GM18520 (cell line): ENCODE measurements at regions not wholly inside any gene's neighbourhood (a gene's known extent, or its start where the extent isn't known, plus 50 kb on each side); places are given as distances from the start of the nearest gene placed in this dataset.

Experiments used
- ATAC-seq: cut with Tn5 transposase; IDR thresholded peaks from one replicate; pipeline ENCODE4 v1.9.1; 2021; ENCODE audit not compliant: unreplicated experiment

DNA sequence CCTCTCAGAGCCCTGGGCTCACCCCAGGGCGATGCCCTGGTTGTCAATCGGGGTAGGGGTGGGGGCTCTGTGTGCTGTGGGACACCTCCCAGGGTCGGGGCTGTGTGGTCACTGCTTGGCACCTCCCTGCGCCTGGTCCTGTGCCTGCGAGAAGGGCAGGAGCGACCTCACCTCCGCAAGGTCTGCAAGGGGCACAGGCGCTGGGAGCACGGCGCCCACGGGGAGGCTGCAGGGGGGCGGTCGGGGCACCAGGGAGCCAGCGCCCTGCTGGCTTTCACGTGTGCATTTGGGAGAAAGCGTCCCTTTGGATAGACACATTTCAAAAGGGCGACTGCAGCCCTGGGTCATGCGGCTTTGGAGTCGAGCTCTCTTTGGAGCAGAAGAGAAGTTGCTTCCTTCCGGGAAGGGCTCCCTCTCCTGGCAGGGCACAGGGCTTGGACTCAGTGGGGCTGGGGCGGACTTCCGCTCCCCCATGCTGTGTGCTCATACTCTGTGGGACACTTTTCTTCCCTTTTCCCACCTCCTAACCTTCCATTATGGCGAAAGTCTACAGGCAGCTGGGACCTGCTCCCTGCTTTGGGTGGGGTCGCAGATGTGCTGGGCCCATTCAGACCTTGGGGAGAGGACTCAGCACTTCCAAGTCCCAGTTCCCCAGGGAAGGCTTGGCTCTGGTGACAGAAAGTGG is 52.9 kb upstream of the SLC28A3 start:
- ATAC-seq = no peak

DNA sequence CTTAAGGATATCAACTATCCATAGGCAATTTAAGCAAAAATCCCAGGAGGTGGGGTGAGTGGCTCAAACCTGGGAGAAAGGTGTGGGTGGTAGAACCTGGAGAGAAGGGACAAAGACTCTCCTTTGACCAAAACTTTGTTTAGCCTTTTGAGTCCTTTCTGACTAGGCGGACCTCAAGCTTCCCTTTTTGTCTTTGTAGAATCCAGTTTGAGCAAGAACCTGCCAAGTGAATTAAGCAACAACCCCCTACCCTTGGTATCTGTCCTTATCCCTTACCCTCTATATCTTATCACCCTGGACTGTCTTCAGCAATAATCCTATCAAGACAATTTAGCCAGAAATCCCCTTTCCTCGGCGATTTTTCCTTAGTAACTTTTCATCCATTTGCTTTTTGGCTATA is 53.5 kb upstream of the SLC28A3 start:
- ATAC-seq = no peak

DNA sequence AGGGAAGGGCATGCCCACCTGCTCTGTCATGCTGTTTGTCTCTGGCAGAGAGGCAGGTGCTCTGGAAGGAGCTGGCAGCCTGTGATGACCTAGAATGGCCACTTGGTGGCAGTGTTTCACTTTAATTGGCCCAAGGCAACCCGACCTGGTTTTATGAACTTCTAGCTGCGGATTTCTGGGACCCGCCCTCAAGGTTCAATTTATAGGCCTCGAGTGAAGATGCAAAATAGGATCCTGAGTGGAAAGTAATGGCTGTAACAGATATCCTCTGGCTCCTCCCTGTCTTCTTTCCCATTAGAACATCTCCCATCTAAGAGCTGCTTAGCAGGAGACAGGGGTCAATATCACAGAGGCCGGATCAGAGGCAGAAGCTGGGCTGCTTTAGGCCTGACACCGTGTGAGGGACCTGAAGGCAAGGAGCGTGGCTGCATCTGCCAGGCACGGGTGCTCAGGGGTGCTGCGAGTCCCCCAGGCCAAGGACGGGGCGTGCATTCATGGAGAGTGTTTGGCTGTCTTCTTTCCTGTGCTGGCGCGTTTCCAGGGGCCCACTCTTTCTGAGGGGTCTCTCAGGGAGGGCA is 56.7 kb upstream of the SLC28A3 start:
- peak; percentile 53 for ATAC-seq

DNA sequence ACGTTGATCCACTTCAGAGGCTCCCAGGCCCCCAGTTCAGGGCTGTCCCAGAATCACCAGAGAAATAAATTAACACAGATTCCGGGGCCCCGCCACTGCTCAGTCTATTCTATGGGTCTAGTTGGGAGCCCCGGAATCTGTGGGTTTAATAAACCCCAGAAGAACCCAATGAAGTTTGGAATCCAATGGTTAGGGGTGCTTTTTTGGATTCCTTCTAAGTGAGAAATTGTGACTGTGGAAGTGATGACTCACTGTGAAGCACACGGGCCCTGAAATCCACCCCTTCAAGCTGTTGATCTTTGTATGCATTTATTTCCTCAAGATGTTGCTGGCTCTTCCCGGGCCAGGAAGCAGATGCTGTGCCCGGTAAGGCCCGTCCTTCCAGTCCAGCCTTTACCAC is 57.3 kb upstream of the SLC28A3 start:
- ATAC-seq = no peak

DNA sequence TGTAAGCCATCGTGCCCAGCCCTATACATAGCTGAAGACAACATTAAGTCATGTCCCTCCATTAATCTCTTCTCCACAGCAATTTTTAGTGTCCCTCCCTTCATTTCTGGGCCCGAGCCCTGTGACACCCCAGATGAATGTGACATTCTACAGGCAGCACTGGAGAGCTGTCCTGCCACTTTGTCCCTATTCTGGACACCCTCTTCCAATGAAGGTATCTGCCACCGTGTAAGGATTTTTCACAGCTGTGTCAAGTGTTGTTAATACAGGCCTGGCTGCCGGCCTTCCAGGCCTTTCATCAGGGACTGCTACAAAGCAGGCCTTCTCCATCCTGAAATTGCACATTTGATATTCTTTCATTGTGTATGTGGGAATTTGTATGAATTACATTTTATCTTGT is 62.0 kb upstream of the SLC28A3 start:
- no peak for ATAC-seq

DNA sequence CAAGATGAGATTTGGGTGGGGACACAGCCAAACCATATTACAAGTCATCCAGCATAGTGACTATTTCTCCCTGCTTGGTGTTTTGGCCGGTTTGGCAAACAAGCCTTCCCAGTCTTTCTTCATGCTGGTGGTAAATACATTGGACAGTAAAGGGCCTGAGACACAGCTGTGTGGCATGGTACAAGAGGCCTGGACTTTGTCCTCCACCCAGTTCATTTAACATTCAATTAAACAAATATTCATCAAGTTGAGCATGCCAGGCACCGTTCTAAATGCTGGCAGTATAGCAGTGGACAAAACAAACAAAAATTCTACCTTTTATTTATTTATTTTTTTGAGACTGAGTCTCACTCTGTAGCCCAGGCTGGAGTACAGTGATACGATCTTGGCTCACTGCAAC is 62.7 kb upstream of the SLC28A3 start:
- ATAC-seq = no peak

DNA sequence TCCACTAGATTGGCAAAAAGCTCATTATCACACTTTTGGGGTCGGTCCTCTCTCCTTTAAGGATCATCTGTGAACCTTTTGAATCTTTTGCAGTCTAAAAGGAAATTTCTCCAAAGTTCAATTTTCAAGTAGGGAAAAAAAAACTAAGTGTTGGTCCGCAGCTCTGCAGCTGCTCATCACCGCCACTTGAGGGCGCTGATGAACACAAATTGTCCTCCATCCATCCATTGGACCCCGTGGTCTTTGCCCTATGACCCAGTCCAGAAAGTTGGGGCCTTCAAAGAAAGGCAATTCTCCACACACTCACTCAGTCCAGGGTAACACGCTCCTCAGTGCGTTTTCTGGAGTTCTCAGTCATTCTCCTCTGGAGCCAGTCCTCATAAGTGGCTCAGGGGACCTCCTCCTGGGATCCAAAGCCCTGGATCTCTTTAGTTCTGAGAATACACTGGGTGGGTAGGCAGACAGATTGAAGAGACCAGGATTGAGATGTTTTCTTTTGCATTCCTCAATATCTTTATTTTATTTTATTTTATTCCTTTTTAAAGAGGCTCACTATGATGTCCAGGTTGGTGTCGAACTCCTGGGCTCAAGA is 63.6 kb upstream of the SLC28A3 start:
- ATAC-seq = no peak

DNA sequence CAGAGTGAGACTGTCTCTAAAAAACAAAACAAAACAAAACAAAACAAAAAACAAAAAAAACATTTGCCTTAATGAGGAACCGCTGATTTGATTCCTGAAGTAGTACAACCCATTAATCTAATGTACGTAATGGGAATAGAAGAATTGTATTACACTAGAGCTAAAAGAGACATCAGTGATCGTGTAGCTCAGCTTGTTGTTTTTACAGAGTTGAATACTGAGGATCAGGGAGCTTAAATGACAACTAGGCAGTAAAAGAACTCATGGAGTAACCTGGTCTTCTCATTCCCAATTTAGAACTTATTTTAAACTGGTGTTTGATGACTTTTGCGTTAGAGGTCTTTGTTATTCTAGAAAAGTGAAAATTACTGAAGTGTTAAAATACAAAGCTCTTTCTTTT is 65.1 kb upstream of the SLC28A3 start:
- ATAC-seq = no peak

DNA sequence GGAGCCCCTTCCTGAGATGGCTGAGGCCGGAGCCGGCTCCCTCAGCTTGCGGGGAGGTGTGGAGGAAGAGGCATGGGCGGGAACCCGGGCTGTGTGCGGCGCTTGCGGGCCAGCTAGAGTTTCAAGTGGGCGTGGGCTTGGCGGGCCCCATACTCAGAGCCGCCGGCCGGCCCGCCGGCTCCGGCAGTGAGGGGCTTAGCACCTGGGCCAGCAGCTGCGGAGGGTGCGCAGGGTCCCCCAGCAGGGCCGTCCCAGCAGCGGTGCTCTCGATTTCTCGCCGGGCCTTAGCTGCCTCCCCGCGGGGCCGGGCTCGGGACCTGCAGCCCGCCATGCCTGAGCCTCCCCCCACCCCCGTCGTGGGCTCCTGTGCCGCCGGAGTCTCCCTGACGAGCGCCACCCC is 67.9 kb upstream of the SLC28A3 start:
- no peak for ATAC-seq

DNA sequence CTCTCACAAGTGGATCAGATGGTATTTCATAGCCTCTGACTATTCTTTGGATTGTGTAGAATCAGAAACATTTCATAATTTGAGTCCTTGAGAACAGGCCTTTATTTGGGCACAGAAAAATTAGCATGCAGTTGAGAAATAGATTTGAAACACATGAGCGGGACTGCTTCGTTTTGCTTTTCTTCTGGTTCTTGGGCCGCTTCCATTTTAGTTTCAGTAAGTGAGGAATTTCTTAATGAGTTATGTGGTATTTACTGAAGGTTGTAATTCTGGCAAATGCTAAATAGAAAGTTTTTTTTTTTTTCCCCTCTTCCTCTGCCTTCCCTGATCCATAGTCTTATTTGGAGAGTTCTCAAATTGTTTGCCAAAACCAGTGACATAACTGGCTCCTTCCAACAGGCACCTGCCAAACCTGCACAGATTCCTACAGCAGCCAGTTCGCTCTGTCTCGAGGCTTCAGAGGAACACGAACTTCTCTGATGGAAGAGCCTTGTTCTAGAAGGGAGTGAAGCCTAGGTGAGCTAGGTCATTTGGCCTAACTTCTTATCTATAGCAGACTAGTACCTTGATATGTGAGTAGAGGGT is 71.2 kb upstream of the SLC28A3 start:
- no peak for ATAC-seq

DNA sequence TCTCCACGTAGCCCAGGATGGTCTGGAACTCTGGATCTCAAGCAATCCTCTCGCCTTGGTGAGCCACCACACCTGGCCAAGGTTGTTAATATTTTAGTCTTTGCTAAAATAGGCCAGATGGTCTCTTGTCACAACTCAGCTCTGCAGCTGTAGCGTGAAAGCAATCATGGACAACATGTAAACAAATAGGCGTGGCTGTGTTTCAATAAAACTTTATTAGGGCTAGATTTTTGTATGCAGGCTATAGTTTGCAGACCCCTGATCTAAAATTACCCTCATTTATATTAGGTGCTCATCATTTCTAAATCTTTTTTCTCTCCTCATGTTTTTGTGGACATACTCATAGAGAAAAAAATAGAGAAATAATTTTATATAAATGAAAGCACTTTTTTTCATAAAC is 72.1 kb upstream of the SLC28A3 start:
- no peak for ATAC-seq

DNA sequence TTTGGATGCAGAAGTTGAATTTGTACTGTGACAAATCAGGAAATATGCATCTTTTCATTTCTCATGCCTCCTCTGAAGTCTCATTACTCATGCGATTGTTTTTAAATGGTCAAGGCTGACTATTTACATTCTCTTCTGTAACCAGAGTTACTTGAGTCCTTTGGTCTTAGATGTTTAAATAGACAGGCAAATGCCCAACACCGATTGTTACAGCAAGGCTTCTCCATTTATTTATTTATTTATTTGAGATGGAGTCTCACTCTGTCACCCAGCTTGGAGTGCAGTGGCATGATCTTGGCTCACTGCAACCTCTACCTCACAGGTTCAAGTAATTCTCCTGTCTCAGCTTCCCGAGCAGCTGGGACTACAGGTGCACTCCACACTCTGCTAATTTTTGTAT is 72.7 kb upstream of the SLC28A3 start:
- ATAC-seq = no peak

DNA sequence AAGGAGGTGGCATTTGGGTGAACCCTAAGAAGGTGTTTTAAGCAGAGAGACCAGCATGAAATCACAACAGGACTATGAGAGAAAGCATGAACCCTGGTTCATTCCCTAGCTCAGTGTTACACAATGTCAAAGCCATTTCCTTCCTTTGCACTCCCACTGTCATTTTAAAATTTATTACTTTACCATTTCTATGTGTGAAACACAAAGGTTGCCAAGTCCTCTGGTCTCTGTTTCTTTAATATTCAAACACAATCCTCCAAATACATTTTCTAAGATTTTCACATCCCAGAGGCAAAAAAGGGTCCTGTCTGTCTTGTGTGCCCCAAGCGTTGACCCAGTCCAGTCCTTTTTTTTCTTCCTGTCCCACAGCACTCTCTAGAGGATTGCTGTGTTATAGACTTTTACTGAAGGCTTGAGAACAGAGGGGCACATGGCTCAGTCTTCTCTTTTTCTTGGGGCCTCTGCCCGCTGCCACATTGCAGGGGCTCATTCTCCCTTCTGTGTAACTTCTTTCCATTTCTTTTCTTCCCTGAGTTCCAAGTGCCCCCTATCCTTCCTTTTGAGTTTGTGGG is 78.6 kb upstream of the SLC28A3 start:
- no peak for ATAC-seq

DNA sequence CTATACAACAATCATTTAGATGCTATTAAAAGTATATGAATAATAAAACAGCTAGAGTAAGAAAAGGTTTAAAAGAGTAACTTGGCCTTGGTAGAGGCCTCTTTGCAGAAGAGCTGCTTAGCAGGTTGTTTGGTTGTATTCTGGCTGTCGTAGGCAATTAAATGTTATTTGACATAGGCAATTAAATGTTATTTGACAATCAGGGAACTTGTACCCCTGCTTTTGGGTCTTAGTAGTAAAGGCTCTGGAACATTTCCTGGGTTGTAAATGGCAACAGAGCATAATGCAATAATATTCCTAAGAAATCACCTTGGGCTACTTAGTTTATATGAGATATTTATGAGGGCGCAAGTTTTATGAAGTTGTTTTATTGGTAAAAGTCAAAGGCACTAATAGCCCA is 84.4 kb upstream of the SLC28A3 start:
- ATAC-seq = no peak

DNA sequence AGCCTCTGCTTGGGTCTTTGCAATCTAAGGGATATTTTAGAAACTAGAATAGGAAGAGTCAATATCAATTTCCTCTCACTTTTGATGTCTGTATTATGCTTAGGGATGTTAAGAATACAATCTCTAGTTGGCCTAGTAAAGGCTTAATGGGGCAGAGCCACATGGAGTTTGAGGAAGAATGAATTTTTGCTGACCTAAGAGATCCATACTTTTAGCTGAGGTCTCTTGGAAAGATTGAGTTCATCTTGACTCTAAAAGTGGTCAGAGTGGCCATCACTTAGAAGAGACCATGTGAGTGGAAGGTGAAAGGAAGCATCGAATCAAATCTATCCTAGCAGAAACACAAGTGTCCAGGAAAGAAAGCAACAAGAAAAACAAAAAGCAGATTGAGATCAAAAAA is 92.2 kb upstream of the SLC28A3 start:
- ATAC-seq = no peak

DNA sequence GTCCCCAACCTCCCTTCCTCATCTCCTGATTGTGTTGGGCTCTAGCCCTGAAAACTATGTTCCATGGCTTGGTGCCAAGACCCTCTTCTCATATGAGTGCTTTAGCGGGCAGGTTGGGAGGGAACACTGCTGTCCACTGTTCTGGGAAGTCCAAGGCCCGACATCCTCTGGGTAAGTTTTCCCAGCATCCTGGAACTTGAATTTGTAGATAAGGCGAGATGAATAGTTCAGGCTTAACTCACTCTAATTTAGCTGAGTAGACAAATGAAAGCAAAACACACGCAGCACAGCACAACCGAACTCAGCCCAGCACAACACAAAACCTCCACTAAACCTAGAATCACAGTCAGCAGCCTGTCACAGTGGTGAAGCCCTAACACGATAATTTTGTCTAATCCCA is 95.3 kb upstream of the SLC28A3 start:
- ATAC-seq = no peak

DNA sequence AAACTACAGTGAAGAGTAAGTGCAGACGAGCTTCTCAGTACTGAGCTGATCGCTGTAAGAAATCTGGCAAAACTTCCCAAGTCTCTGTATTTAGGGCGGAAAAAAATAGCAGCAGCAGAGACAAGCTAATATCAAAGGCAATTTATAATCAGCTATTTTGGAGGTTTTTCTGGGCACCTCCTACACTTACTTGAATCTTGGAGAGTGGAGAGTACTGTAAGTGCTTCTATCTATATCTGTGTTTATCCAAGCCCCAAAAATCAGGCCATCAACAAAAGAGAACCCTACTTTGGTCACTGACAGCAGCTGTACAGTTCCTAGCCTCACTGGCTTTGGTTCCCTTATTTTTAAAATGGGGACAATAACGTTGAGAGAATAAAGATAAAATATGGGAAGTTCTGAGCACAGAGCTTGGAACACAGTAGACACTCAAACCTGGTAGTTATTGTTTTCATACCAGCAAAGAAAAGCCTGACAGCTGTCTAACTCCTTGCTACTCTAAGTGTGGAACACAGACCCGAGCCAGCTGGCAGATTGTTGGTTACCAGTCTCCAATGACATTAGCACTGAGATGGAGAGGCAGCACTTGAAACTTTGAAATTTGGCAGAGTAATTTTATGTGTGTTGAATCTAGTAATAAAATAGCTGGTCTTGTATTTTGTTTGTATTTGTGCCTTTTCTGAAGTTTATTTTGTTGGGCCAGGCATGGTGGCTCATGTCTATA is 96.0 kb upstream of the SLC28A3 start:
- ATAC-seq = no peak

DNA sequence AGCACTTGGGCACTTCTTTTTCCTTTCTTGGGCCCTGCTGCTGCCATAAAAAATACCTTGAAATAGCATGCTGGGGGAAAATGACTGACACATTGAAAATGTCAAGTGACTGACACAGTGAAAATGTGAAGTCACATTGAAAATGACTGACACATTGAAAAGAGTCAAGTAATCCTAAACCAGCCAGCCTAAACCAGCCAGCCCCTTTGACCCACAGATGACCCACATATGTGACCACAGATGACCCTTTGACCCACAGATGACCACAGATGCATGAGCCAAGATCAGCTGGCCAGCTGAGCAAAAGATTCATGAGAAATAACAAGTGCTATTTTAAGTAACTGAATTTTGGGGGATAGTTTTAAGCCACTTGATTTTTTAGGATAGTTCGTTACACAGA is 97.8 kb upstream of the SLC28A3 start:
- no peak for ATAC-seq

DNA sequence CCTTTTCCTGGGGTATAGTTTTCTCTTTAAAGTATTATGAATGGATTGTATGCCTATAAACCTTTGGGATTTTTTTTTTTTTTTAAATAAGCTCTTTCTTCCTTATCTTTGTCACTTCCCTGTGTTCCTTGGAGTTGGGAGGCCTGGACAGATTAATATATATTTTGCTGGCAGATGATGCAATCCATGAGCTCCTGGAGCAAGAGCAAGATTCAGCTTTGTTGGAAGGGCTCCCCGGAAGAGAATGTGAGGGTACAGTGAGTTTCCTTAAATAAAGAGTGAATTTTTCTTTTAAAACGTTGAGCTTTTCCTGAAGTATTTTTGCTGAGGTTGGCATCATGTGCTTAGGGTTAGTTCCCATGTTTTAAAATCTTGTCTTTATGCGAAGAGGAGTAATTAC is 98.7 kb upstream of the SLC28A3 start:
- no peak for ATAC-seq

DNA sequence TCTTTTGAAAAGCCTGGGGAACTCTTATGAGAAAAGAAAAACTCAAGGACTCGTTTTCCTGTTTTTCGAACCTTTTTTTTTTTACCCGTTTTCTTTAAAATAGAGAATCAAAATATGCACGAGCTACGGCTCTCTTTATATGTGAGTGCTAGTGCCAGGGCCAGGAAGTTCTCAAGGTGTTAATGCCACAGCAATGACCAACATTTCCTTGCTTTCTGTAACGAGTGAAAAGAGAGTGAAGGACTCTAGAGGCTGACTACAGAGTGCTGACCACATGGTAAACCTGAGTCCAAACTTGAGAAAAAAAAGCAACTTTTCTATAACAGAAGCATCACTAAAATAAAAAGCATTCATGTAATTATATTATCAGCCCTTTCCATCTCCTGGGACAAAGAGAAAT is 102.2 kb upstream of the SLC28A3 start:
- ATAC-seq = no peak

DNA sequence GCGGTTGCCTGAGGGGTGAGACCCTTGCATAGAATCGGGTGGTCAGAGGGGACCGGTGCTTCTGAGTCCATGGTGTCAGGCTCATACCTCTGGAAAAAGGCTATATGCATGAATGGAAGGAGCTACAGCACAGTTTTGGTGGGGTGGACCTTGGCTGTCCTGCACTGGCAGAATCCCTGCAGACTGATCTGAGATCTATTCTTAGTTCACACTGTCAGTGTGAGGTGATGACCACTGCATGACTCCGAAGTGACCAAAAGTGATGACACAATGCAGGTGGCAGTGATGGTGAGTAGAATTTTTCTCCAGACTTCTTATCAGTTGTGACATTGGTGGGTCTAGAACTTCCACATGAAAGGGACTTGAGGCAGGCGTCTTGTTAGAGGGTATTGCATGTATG is 105.2 kb upstream of the SLC28A3 start:
- no peak for ATAC-seq

DNA sequence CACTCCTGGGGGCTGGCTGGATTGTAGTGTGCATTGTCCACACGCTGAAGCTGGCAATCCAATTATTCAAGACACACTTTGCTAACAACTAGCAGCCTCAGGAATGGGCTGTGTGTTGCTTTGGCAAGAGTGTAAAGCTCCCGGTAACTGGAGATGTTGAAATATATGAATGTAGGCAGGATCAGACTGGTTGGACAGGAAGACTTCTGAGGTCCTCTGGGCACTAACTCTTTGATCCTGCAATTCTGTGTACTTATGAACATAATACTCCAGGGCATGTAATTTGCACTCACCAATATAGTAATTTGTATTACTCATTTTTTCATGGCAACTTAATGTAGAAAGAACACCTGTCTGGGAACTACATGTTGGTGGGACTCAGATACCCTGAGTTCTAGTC is 106.7 kb upstream of the SLC28A3 start:
- no peak for ATAC-seq
